ENCODE measurements at regions not wholly inside any gene's neighbourhood (a gene's known extent, or its start where the extent isn't known, plus 50 kb on each side); places are given as distances from the start of the nearest gene placed in this dataset.

DNA sequence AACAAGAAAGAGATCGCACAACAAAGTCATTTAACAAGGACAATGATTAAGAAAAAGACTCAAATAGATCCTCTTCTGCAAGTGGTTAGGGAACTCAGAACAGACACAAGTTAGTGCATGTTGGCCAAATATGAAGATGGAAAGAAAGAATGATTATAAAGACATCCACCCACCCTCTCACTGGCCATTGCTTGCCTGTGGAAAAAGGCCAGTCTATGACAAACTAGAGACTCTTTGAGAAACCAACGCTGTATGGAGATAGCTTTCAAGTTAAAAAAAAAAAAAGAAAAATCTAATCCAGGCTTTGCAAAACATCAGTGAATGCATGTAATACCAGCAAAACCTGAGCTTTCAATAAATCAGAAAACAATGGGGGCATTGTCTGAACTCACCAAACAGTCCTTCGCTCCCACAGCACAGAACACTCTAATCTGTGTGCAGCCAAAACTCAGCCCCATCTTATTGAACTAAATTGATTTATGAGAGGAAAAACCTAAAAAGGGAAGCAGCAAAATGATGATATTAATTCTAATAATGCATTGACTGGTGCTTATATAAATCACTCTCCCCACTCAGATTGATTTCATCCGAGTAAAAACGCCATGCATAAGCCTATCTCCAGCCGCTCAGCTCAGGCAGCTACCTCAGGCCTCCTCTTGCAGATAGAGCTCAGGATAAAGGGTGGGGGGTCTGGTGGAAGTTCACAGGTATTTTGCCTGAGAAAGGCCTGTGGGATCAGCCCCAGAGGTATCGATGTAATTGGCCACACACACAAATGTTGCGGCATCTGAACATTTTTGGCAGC is 547.1 kb downstream of the CCDC171 start (continued):
- TF ChIP-seq, protein P1, sequence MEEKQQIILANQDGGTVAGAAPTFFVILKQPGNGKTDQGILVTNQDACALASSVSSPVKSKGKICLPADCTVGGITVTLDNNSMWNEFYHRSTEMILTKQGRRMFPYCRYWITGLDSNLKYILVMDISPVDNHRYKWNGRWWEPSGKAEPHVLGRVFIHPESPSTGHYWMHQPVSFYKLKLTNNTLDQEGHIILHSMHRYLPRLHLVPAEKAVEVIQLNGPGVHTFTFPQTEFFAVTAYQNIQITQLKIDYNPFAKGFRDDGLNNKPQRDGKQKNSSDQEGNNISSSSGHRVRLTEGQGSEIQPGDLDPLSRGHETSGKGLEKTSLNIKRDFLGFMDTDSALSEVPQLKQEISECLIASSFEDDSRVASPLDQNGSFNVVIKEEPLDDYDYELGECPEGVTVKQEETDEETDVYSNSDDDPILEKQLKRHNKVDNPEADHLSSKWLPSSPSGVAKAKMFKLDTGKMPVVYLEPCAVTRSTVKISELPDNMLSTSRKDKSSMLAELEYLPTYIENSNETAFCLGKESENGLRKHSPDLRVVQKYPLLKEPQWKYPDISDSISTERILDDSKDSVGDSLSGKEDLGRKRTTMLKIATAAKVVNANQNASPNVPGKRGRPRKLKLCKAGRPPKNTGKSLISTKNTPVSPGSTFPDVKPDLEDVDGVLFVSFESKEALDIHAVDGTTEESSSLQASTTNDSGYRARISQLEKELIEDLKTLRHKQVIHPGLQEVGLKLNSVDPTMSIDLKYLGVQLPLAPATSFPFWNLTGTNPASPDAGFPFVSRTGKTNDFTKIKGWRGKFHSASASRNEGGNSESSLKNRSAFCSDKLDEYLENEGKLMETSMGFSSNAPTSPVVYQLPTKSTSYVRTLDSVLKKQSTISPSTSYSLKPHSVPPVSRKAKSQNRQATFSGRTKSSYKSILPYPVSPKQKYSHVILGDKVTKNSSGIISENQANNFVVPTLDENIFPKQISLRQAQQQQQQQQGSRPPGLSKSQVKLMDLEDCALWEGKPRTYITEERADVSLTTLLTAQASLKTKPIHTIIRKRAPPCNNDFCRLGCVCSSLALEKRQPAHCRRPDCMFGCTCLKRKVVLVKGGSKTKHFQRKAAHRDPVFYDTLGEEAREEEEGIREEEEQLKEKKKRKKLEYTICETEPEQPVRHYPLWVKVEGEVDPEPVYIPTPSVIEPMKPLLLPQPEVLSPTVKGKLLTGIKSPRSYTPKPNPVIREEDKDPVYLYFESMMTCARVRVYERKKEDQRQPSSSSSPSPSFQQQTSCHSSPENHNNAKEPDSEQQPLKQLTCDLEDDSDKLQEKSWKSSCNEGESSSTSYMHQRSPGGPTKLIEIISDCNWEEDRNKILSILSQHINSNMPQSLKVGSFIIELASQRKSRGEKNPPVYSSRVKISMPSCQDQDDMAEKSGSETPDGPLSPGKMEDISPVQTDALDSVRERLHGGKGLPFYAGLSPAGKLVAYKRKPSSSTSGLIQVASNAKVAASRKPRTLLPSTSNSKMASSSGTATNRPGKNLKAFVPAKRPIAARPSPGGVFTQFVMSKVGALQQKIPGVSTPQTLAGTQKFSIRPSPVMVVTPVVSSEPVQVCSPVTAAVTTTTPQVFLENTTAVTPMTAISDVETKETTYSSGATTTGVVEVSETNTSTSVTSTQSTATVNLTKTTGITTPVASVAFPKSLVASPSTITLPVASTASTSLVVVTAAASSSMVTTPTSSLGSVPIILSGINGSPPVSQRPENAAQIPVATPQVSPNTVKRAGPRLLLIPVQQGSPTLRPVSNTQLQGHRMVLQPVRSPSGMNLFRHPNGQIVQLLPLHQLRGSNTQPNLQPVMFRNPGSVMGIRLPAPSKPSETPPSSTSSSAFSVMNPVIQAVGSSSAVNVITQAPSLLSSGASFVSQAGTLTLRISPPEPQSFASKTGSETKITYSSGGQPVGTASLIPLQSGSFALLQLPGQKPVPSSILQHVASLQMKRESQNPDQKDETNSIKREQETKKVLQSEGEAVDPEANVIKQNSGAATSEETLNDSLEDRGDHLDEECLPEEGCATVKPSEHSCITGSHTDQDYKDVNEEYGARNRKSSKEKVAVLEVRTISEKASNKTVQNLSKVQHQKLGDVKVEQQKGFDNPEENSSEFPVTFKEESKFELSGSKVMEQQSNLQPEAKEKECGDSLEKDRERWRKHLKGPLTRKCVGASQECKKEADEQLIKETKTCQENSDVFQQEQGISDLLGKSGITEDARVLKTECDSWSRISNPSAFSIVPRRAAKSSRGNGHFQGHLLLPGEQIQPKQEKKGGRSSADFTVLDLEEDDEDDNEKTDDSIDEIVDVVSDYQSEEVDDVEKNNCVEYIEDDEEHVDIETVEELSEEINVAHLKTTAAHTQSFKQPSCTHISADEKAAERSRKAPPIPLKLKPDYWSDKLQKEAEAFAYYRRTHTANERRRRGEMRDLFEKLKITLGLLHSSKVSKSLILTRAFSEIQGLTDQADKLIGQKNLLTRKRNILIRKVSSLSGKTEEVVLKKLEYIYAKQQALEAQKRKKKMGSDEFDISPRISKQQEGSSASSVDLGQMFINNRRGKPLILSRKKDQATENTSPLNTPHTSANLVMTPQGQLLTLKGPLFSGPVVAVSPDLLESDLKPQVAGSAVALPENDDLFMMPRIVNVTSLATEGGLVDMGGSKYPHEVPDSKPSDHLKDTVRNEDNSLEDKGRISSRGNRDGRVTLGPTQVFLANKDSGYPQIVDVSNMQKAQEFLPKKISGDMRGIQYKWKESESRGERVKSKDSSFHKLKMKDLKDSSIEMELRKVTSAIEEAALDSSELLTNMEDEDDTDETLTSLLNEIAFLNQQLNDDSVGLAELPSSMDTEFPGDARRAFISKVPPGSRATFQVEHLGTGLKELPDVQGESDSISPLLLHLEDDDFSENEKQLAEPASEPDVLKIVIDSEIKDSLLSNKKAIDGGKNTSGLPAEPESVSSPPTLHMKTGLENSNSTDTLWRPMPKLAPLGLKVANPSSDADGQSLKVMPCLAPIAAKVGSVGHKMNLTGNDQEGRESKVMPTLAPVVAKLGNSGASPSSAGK (IDR thresholded peaks at IDR 0.05), result no peak
- no peak for TF ChIP-seq MAFK (IDR thresholded peaks at IDR 0.05; ENCODE audit: low read length)

All from K562 (cell line).